ENCODE measurements at regions not wholly inside any gene's neighbourhood (a gene's known extent, or its start where the extent isn't known, plus 50 kb on each side); places are given as distances from the start of the nearest gene placed in this dataset.
"Not testable (repeated sequence)": the region's sequence is repeated elsewhere in the genome, so short reads cannot be mapped to it uniquely, and the experiment has no call there.

DNA sequence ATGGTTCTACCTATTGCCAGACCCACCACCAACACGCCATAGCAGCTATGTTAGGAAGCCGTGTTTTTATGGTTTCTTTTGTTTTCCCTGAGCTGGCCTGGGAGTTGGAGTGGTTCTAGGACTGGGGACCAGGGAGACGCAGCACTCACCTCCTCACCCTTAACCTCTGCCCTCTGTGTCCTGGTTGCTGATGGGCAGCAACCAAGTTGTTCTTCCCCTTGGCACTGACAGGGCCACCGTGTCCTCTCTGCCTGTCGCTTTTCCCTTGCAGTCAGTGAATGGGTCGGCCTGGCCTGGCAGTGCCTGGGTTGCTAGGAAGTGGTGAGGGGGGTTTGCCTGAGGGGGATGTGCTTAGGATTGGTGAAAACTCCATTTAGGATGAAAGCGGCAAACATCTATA is 197.1 kb upstream of the GATA6 start:
- CTCF ChIA-PET: no interaction called here
- no TSS peak for BruUV-seq (replicated peaks)
- DNase-seq (ENCODE audit: low spot score): no peak

DNA sequence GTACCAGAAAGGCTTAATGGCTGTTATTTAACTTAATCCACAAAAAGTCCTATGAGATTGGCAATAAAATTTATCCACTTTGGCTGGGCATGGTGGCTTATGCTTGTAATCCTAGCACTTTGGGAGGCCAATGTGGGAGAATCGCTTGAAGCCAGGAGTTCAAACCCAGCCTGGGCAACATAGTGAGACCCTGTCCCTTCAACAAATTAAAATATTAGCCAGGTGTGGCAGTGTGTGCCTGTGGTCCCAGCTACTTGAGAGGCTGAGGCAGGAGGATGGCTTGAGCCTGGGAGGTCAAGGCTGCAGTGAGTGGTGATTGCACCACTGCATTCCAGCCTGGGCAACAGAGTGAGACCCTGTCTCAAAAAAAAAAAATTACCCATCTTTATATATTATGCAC is 193.4 kb upstream of the GATA6 start:
- H3K4me3 ChIP-seq (ENCODE audit: low read depth, low read length, poor library complexity, severe bottlenecking); H3K4me1 ChIP-seq (ENCODE audit: insufficient read depth, low read length, poor library complexity, severe bottlenecking); H3K27ac ChIP-seq (ENCODE audit: low read depth, low read length, poor library complexity, severe bottlenecking); H3K27me3 ChIP-seq (replicated peaks; ENCODE audit: insufficient read depth, low read depth, low read length, poor library complexity); DNase-seq (ENCODE audit: low spot score); H3K9me3 ChIP-seq (ENCODE audit: low read depth, low read length, poor library complexity, severe bottlenecking); CTCF ChIA-PET; intact Hi-C loops (cut with micrococcal nuclease; ENCODE audit: unreplicated experiment); H3K36me3 ChIP-seq (ENCODE audit: insufficient read depth, low read length, poor library complexity, severe bottlenecking); BruUV-seq (replicated peaks); POLR2A ChIA-PET (ENCODE audit: low non-redundant PET): not testable (repeated sequence)

More for the DNA sequence above, 197.1 kb upstream of the GATA6 start:
- POLR2A ChIA-PET (ENCODE audit: low non-redundant PET): no interaction called here
- Histone ChIP-seq H3K9me3 (ENCODE audit: low read depth, low read length, poor library complexity, severe bottlenecking) (no peaks in the 10 kb centered on the region), H3K36me3 (ENCODE audit: insufficient read depth, low read length, poor library complexity, severe bottlenecking) (no peaks in the 10 kb centered on the region), H3K27me3 (replicated peaks; ENCODE audit: insufficient read depth, low read depth, low read length, poor library complexity) (no peaks in the 10 kb centered on the region), H3K4me1 (ENCODE audit: insufficient read depth, low read length, poor library complexity, severe bottlenecking) (no peaks in the 10 kb centered on the region), H3K27ac (ENCODE audit: low read depth, low read length, poor library complexity, severe bottlenecking) (no peak overlapping the region), H3K4me3 (ENCODE audit: low read depth, low read length, poor library complexity, severe bottlenecking) (no peak overlapping the region)
- intact Hi-C loops (cut with micrococcal nuclease; ENCODE audit: unreplicated experiment): no loop called here
- no peak for TF ChIP-seq EZH2 (IDR thresholded peaks at IDR 0.05; ENCODE audit: borderline replicate concordance, low read depth, low read length, poor library complexity, severe bottlenecking)
- TF ChIP-seq CTCF (conservative IDR thresholded peaks at IDR 0.05; ENCODE audit: low read depth, low read length): no peak

GRCh38 chr18:21978546-21979170 is 190.7 kb upstream of the GATA6 start:
- H3K36me3 ChIP-seq (ENCODE audit: insufficient read depth, low read length, poor library complexity, severe bottlenecking): no peaks in the 10 kb centered on the region
- no peak overlapping the region for H3K4me3 ChIP-seq (ENCODE audit: low read depth, low read length, poor library complexity, severe bottlenecking)
- DNase-seq (ENCODE audit: low spot score): no peak
- intact Hi-C loops (cut with micrococcal nuclease; ENCODE audit: unreplicated experiment): no loop called here
- BruUV-seq (replicated peaks): no TSS peak
- no peak overlapping the region for H3K27ac ChIP-seq (ENCODE audit: low read depth, low read length, poor library complexity, severe bottlenecking)
- ChIA-PET POLR2A (ENCODE audit: low non-redundant PET) (no interaction called here), CTCF (no interaction called here)
- no peaks in the 10 kb centered on the region for H3K27me3 ChIP-seq (replicated peaks; ENCODE audit: insufficient read depth, low read depth, low read length, poor library complexity)
- no peaks in the 10 kb centered on the region for H3K9me3 ChIP-seq (ENCODE audit: low read depth, low read length, poor library complexity, severe bottlenecking)
- no peaks in the 10 kb centered on the region for H3K4me1 ChIP-seq (ENCODE audit: insufficient read depth, low read length, poor library complexity, severe bottlenecking)
- TF ChIP-seq CTCF (conservative IDR thresholded peaks at IDR 0.05; ENCODE audit: low read depth, low read length) (no peak), EZH2 (IDR thresholded peaks at IDR 0.05; ENCODE audit: borderline replicate concordance, low read depth, low read length, poor library complexity, severe bottlenecking) (no peak)

GRCh38 chr18:21979171-21979560 is 190.2 kb upstream of the GATA6 start:
- H3K9me3 ChIP-seq (ENCODE audit: low read depth, low read length, poor library complexity, severe bottlenecking): no peaks in the 10 kb centered on the region
- no TSS peak for BruUV-seq (replicated peaks)
- ChIA-PET POLR2A (ENCODE audit: low non-redundant PET) (no interaction called here), CTCF (no interaction called here)
- TF ChIP-seq CTCF (conservative IDR thresholded peaks at IDR 0.05; ENCODE audit: low read depth, low read length): no peak
- no peak for TF ChIP-seq EZH2 (IDR thresholded peaks at IDR 0.05; ENCODE audit: borderline replicate concordance, low read depth, low read length, poor library complexity, severe bottlenecking)
- no peaks in the 10 kb centered on the region for H3K4me1 ChIP-seq (ENCODE audit: insufficient read depth, low read length, poor library complexity, severe bottlenecking)
- H3K4me3 ChIP-seq (ENCODE audit: low read depth, low read length, poor library complexity, severe bottlenecking): no peak overlapping the region
- H3K27me3 ChIP-seq (replicated peaks; ENCODE audit: insufficient read depth, low read depth, low read length, poor library complexity): no peaks in the 10 kb centered on the region
- intact Hi-C loops (cut with micrococcal nuclease; ENCODE audit: unreplicated experiment): no loop called here
- no peak overlapping the region for H3K27ac ChIP-seq (ENCODE audit: low read depth, low read length, poor library complexity, severe bottlenecking)
- H3K36me3 ChIP-seq (ENCODE audit: insufficient read depth, low read length, poor library complexity, severe bottlenecking): no peaks in the 10 kb centered on the region
- no peak for DNase-seq (ENCODE audit: low spot score)

All from A673 (cell line).